ENCODE measurements at regions not wholly inside any gene's neighbourhood (a gene's known extent, or its start where the extent isn't known, plus 50 kb on each side); places are given as distances from the start of the nearest gene placed in this dataset.

DNA sequence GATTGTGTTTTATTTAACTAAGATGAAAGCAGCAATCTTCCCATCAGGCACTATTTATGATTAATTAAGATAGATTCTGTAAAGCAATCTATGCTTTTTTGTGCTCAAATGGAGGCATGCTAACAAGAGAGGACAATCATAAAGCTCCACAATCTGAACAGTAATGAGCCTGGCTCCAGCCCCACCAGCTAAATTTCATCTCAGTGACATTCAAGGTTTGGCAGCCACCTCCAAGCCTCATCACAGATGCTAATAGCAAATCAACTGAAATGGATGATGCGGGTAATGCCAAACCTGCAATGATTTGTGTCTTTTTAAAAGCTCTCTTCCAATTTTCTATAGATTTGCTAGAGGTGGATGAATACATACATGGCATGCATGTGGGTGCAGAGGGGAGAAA, 456.6 kb downstream of the TDRD15 start:
- DNase-seq (ENCODE audit: insufficient read length, low spot score) = no peak
- FAIRE-seq = no peak
- TF ChIP-seq TAF1 (IDR thresholded peaks at IDR 0.05; ENCODE audit: low read depth, low read length) (no peak), PAX5 (IDR thresholded peaks at IDR 0.05; ENCODE audit: insufficient read depth, low read length, severe bottlenecking) (no peak), POLR2A (IDR thresholded peaks at IDR 0.05; ENCODE audit: low read depth, low read length) (no peak), POLR2AphosphoS5 (IDR thresholded peaks at IDR 0.05; ENCODE audit: low read depth, low read length) (no peak), POU2F2 (IDR thresholded peaks at IDR 0.05; ENCODE audit: low read depth, low read length) (no peak), SPI1 (IDR thresholded peaks at IDR 0.05; ENCODE audit: low read depth, low read length) (no peak)

DNA sequence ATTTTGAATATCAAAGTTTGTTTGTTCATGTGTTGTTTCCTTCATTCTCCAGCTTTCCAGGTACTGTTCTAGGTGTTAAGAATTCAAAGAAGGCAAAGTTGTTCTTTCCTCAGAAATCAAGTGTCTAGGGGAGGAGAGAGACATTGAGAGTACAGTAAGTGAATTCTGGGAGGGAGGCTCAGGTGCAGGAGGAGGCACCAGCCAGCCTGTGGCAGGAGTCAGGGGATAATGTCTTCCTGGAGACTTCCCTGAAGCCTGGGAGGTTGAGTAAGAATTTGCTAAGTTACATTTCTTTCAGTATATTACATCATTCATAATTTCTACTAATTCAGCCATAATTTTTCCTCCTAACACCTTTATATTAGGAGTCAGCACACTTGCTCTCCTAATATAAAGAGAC, 462.1 kb downstream of the TDRD15 start:
- FAIRE-seq = no peak
- no peak for DNase-seq (ENCODE audit: insufficient read length, low spot score)
- TF ChIP-seq PAX5 (IDR thresholded peaks at IDR 0.05; ENCODE audit: insufficient read depth, low read length, severe bottlenecking) (no peak), POLR2A (IDR thresholded peaks at IDR 0.05; ENCODE audit: low read depth, low read length) (no peak), POLR2AphosphoS5 (IDR thresholded peaks at IDR 0.05; ENCODE audit: low read depth, low read length) (no peak), SPI1 (IDR thresholded peaks at IDR 0.05; ENCODE audit: low read depth, low read length) (no peak), POU2F2 (IDR thresholded peaks at IDR 0.05; ENCODE audit: low read depth, low read length) (no peak), TAF1 (IDR thresholded peaks at IDR 0.05; ENCODE audit: low read depth, low read length) (no peak)

DNA sequence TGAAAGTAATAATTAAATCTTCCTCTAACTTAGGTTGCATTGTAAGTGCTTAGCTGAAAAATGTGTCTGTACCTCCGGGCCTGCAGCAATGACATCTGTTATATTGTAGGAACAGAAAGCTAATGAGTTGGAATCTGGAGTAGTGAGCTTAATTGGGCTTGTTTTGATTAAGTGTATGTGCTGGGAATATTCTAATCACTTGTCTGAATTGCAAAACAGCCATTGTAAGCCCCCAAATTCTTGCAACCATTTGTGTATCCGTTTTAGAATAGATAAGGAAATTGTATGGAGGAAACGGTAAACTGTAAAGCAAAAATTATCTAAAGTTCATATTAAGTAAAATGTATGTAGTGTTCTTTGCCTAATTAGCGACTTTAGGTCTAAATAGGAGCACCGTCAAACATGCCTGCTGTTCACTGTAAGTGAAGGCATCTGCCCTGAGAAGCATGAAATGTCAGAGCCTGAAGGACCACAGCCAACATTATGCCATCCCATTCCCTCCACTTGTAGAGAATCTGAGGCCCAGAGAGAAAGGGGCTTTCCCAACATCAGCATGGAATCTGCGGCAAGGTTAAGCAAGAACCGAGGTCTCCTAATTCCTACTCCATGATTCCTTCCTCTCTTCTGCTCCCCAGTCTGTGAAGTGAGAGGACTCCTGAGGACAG, 466.4 kb downstream of the TDRD15 start:
- FAIRE-seq = no peak
- TF ChIP-seq POU2F2 (IDR thresholded peaks at IDR 0.05; ENCODE audit: low read depth, low read length) (no peak), PAX5 (IDR thresholded peaks at IDR 0.05; ENCODE audit: insufficient read depth, low read length, severe bottlenecking) (no peak), POLR2AphosphoS5 (IDR thresholded peaks at IDR 0.05; ENCODE audit: low read depth, low read length) (no peak), TAF1 (IDR thresholded peaks at IDR 0.05; ENCODE audit: low read depth, low read length) (no peak), SPI1 (IDR thresholded peaks at IDR 0.05; ENCODE audit: low read depth, low read length) (no peak), POLR2A (IDR thresholded peaks at IDR 0.05; ENCODE audit: low read depth, low read length) (no peak)

DNA sequence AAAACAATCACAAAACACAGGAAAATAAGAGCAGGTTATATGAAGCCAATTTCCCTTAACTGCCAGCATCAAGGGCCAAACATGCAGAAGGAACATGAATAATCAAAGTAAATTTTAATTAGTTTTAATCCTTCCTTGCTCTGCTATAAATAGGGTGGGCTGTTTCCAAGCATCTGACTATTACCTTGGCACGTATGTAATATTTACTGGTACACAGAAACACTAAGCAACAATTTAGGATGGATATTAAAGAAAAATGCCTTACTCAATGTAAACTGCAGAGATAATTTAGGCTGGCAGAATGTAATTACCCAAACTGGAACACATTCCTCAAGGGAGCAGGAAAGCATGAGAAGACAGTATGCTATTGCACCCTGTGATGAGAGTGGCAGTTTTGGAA, 468.2 kb downstream of the TDRD15 start:
- FAIRE-seq = no peak
- TF ChIP-seq POU2F2 (IDR thresholded peaks at IDR 0.05; ENCODE audit: low read depth, low read length) (no peak), SPI1 (IDR thresholded peaks at IDR 0.05; ENCODE audit: low read depth, low read length) (no peak), POLR2AphosphoS5 (IDR thresholded peaks at IDR 0.05; ENCODE audit: low read depth, low read length) (no peak), POLR2A (IDR thresholded peaks at IDR 0.05; ENCODE audit: low read depth, low read length) (no peak), TAF1 (IDR thresholded peaks at IDR 0.05; ENCODE audit: low read depth, low read length) (no peak), PAX5 (IDR thresholded peaks at IDR 0.05; ENCODE audit: insufficient read depth, low read length, severe bottlenecking) (no peak)

More for the DNA sequence above, 466.4 kb downstream of the TDRD15 start:
- DNase-seq (ENCODE audit: insufficient read length, low spot score) = no peak

DNA sequence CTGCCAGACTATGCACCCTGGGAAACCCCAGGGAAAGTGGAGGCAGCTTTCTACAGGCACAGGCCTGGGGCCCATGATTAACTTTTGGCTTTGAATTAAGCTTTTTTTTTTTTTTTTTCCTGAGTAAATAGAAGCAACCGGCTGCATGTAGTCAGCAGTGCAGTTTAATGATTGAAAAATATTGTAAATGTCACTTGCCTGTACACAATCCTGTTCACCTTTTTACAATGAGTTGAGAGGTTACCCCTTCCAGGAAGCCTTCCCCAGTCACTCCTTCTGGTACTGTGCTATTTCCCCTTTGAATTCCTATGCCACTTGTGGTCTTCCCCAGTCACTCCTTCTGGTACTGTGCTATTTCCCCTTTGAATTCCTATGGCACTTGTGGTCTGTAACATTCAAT, 475.6 kb downstream of the TDRD15 start:
- FAIRE-seq = no peak
- TF ChIP-seq POU2F2 (IDR thresholded peaks at IDR 0.05; ENCODE audit: low read depth, low read length) (no peak), POLR2A (IDR thresholded peaks at IDR 0.05; ENCODE audit: low read depth, low read length) (no peak), POLR2AphosphoS5 (IDR thresholded peaks at IDR 0.05; ENCODE audit: low read depth, low read length) (no peak), PAX5 (IDR thresholded peaks at IDR 0.05; ENCODE audit: insufficient read depth, low read length, severe bottlenecking) (no peak), SPI1 (IDR thresholded peaks at IDR 0.05; ENCODE audit: low read depth, low read length) (no peak), TAF1 (IDR thresholded peaks at IDR 0.05; ENCODE audit: low read depth, low read length) (no peak)
- no peak for DNase-seq (ENCODE audit: insufficient read length, low spot score)

More for the DNA sequence above, 468.2 kb downstream of the TDRD15 start:
- DNase-seq (ENCODE audit: insufficient read length, low spot score) = no peak

DNA sequence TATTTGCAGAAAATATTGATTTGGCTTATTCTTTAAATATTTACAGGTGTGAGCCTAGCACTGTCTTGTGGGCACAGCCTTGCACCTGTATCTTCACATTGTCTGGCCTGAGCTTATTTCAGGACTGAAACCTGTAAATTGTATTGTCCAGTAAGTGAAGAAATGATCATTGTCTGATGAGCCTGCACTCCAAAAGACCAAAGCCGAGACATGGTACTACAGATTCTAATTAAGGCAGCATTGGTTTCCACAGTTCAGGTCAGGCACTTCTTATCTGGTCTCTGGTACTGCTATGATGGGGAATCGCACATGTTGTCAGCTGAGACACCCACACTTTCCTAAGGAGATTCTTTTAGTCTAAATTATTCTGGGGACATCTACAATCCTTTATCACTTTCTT, 479.0 kb downstream of the TDRD15 start:
- DNase-seq (ENCODE audit: insufficient read length, low spot score) = no peak
- TF ChIP-seq PAX5 (IDR thresholded peaks at IDR 0.05; ENCODE audit: insufficient read depth, low read length, severe bottlenecking) (no peak), TAF1 (IDR thresholded peaks at IDR 0.05; ENCODE audit: low read depth, low read length) (no peak), POLR2AphosphoS5 (IDR thresholded peaks at IDR 0.05; ENCODE audit: low read depth, low read length) (no peak), POLR2A (IDR thresholded peaks at IDR 0.05; ENCODE audit: low read depth, low read length) (no peak), POU2F2 (IDR thresholded peaks at IDR 0.05; ENCODE audit: low read depth, low read length) (no peak), SPI1 (IDR thresholded peaks at IDR 0.05; ENCODE audit: low read depth, low read length) (no peak)
- FAIRE-seq = no peak

DNA sequence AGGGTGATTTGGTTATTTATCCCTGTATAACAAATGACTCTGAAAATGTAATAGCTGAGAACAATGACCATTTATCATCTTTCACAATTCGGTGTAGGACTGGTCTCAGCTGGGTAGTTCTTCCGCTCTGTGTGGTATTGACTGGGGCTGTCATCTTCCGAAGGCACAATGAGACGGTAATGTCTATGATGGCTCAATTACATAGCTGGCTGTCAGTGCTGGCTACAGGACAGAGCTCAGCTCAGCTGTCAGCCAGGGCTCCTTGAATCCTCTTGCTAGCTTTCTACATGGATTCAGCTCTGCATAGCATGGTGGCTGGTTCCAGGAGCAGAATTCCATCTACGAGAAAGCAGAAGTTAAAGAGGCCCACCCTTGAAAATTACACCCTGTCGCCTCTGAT, 483.8 kb downstream of the TDRD15 start:
- TF ChIP-seq PAX5 (IDR thresholded peaks at IDR 0.05; ENCODE audit: insufficient read depth, low read length, severe bottlenecking) (no peak), POLR2A (IDR thresholded peaks at IDR 0.05; ENCODE audit: low read depth, low read length) (no peak), TAF1 (IDR thresholded peaks at IDR 0.05; ENCODE audit: low read depth, low read length) (no peak), POU2F2 (IDR thresholded peaks at IDR 0.05; ENCODE audit: low read depth, low read length) (no peak), SPI1 (IDR thresholded peaks at IDR 0.05; ENCODE audit: low read depth, low read length) (no peak), POLR2AphosphoS5 (IDR thresholded peaks at IDR 0.05; ENCODE audit: low read depth, low read length) (no peak)

DNA sequence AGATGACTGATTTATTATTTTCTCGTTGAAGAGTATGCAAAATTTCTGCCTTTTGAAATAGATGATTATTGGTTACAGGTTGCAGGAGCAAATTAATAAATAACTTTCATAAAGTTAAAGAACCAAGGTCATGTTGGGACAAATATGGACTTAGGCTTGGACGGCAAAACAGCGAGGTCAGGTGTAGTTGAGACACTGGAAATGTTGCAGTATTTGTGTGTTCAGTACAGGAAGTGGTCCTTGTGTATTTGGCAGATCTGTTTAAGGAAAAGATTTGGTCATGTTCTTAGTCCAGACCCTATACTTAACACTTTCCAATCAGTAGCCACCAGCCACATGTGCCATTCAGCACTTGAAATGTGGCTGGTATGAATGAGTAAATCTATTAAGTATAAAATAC, 486.5 kb downstream of the TDRD15 start:
- no peak for TF ChIP-seq POU2F2 (IDR thresholded peaks at IDR 0.05; ENCODE audit: low read depth, low read length)
- no peak for TF ChIP-seq SPI1 (IDR thresholded peaks at IDR 0.05; ENCODE audit: low read depth, low read length)
- TF ChIP-seq TAF1 (IDR thresholded peaks at IDR 0.05; ENCODE audit: low read depth, low read length) = no peak
- TF ChIP-seq PAX5 (IDR thresholded peaks at IDR 0.05; ENCODE audit: insufficient read depth, low read length, severe bottlenecking) = no peak
- no peak for TF ChIP-seq POLR2AphosphoS5 (IDR thresholded peaks at IDR 0.05; ENCODE audit: low read depth, low read length)
- TF ChIP-seq POLR2A (IDR thresholded peaks at IDR 0.05; ENCODE audit: low read depth, low read length) = no peak
- no peak for FAIRE-seq
- DNase-seq (ENCODE audit: insufficient read length, low spot score) = no peak

More for the DNA sequence above, 483.8 kb downstream of the TDRD15 start:
- no peak for FAIRE-seq
- no peak for DNase-seq (ENCODE audit: insufficient read length, low spot score)

DNA sequence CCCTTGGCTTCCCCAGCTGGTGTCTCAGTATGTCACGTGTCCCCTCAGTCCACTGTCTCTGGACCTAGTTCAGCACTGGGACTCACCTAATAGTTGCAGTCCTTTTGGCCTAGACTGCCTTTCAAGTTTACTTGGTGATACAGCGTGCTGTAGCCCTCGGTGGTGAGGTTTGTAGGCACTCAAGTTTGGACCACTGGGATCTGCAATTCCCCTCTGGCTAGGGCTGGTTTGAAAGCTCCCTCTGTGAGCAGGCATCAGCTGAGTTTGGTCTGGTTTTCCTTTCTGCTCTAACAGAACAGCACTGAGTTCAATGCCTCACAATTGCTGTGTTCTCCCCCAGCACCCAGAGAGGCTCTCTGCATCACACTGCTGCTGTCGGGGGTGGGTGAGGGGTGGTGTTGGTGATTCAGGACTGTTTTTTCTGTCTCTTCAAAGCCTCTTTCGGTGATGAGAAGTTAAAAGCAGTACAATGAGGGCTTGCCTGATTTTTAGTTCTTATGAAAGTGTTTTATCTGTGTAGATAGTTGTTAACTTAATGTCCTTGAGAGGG, 494.2 kb downstream of the TDRD15 start:
- DNase-seq (ENCODE audit: insufficient read length, low spot score) (no peak), FAIRE-seq (no peak)
- TF ChIP-seq TAF1 (IDR thresholded peaks at IDR 0.05; ENCODE audit: low read depth, low read length) (no peak), POLR2AphosphoS5 (IDR thresholded peaks at IDR 0.05; ENCODE audit: low read depth, low read length) (no peak)
